Cardiac muscle cell (in vitro differentiated cells and primary cell): ENCODE measurements at regions not wholly inside any gene's neighbourhood (a gene's known extent, or its start where the extent isn't known, plus 50 kb on each side); places are given as distances from the start of the nearest gene placed in this dataset.

Source experiments
- DNase-seq, 2 donors: peaks; one replicate each; pipeline versions ENCODE4 v3.0.0 to v3.0.0-alpha.2; 2010 to 2017; ENCODE audit warnings: low read depth in 1 of 2, low spot score in 1 of 2
- H3K27ac ChIP-seq: fragments of 200-600 bp; sonication (generic); 2 replicates; pipeline ENCODE4 v1.5.1; 2016
- H3K27me3 ChIP-seq: fragments of 200-600 bp; sonication (generic); 2 replicates; pipeline ENCODE4 v1.6.0; 2016; ENCODE audit warnings: control low read depth
- H3K36me3 ChIP-seq: fragments of 200-600 bp; sonication (generic); 2 replicates; pipeline ENCODE4 v1.5.1; 2016; ENCODE audit warnings: control low read depth
- H3K4me1 ChIP-seq: fragments of 200-600 bp; sonication (generic); 2 replicates; pipeline ENCODE4 v1.8.1; 2017; ENCODE audit warnings: low read depth, mild to moderate bottlenecking, mixed run types
- H3K4me3 ChIP-seq: fragments of 200-600 bp; sonication (generic); 2 replicates; pipeline ENCODE4 v1.5.1; 2016; ENCODE audit warnings: mild to moderate bottlenecking
- H3K9me3 ChIP-seq: fragments of 200-600 bp; sonication (generic); 2 replicates; pipeline ENCODE4 v1.5.1; 2017; ENCODE audit warnings: low read depth, mild to moderate bottlenecking, control low read depth
- TF ChIP-seq, protein P1 (sequence below): IDR thresholded peaks from 2 replicates; pipeline ENCODE4 v1.5.1; 2012; ENCODE audit warnings: low read depth, mild to moderate bottlenecking, low read length

DNA sequence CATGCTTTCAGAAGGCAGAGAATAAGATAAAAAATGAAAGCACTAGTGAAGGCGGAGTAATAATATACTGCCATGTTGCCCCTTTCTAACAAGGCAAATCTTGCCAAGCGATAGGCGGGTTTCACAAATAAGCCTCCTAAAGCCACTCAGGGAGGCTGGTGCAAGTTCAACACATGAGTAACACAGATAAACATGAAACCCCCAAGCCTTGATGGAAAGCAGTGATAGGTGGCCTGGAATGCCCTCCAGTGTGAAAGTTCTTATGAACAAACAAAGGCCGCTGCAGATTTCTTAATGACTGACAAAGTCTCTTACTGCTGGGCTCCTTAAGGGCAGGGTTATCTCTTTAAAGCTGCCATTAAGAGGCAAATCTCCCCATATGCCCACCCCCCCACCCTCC, 154.7 kb downstream of the ZDHHC21 start:
- Histone ChIP-seq H3K4me3 (no peak overlapping the region), H3K9me3 (no peaks in the 10 kb centered on the region), H3K27ac (no peak overlapping the region), H3K4me1 (peaks cover 15% of the 10 kb centered on the region), H3K36me3 (no peaks in the 10 kb centered on the region), H3K27me3 (no peaks in the 10 kb centered on the region)
- DNase-seq = no peak
- TF ChIP-seq, protein P1, sequence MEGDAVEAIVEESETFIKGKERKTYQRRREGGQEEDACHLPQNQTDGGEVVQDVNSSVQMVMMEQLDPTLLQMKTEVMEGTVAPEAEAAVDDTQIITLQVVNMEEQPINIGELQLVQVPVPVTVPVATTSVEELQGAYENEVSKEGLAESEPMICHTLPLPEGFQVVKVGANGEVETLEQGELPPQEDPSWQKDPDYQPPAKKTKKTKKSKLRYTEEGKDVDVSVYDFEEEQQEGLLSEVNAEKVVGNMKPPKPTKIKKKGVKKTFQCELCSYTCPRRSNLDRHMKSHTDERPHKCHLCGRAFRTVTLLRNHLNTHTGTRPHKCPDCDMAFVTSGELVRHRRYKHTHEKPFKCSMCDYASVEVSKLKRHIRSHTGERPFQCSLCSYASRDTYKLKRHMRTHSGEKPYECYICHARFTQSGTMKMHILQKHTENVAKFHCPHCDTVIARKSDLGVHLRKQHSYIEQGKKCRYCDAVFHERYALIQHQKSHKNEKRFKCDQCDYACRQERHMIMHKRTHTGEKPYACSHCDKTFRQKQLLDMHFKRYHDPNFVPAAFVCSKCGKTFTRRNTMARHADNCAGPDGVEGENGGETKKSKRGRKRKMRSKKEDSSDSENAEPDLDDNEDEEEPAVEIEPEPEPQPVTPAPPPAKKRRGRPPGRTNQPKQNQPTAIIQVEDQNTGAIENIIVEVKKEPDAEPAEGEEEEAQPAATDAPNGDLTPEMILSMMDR = no peak

DNA sequence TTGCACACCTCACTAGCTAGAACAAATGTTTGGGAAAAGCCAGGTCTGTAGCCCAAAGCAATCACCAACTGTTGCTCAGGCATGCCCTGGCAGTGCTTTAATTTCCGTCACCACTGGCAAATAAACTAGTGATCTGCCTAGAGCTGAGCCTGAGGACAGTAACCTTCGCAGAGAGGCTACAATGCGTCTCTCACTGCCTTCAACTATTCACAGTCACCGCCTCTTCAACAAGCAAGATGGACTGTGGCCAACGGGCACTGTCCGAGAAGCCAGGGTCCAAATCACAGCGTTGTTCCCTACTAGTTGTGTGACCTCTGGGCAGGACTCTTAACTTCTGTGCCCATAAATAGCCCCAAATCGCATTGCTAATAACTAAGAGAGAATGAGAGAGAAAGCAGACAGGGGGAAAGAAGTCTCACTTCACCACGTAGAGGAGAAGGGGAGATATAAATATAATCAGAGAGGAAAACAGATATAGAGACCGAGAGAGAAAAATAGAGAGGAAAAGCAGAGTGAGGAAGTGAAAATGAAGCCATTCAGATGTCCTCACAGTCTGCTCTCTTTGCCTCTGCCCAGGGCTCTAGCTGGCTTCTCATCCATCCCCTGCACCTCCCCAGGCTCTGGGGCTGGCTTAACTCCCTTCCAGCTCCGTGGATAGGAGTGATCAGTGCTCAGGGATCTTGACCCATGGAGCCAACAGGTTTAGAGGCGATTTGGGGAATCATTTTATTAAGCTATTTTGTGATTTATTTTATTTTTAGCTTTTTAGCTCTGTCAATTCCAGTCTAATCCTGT, 157.9 kb downstream of the ZDHHC21 start:
- TF ChIP-seq, protein P1 = no peak

DNA sequence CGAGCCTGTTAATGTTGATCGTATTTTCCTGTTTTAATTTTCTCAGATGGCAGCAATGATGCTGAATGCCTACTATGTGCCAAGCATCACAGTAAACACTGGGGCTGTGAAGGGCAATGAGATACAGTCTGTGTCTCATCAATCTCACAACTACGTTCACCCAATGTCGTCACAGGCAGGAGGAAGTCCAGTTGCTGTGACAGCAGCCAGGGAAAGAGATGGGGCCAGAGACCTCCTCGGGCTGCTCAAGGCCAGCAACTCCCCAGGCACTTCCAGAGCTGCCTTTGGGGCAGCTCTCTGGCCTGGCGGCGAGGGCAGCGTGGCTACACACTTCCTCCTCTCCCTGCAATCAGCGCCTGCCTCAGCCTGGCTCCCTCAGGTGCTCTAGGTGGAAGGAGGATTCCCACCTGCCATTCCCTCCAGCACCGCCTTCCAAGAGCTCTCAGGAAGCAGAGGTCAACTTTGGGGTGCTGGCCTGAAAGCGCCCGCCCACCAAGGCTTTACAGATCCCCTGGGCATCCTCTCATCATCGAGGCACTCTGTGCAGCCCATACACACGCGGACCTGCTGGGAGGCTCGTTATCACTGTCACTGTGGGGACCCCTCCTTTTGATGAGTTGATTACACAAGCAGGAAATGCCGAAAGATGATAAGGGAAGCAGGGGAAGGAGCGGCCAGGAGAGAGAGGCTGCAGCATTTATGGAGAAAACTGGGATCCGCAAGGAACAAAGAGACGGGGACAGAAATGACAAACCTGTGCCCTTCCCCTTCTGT, 159.2 kb downstream of the ZDHHC21 start:
- no peak overlapping the region for H3K4me3 ChIP-seq
- no peaks in the 10 kb centered on the region for H3K9me3 ChIP-seq
- TF ChIP-seq, protein P1 = no peak
- peaks cover 23% of the 10 kb centered on the region for H3K4me1 ChIP-seq
- no peaks in the 10 kb centered on the region for H3K27me3 ChIP-seq
- DNase-seq = no peak
- H3K27ac ChIP-seq = no peak overlapping the region
- H3K36me3 ChIP-seq = no peaks in the 10 kb centered on the region

More for the DNA sequence above, 157.9 kb downstream of the ZDHHC21 start:
- no peak for DNase-seq
- H3K4me3 ChIP-seq = no peak overlapping the region
- no peaks in the 10 kb centered on the region for H3K27me3 ChIP-seq
- H3K9me3 ChIP-seq = no peaks in the 10 kb centered on the region
- peaks cover 22% of the 10 kb centered on the region for H3K4me1 ChIP-seq
- no peaks in the 10 kb centered on the region for H3K36me3 ChIP-seq
- H3K27ac ChIP-seq = no peak overlapping the region

DNA sequence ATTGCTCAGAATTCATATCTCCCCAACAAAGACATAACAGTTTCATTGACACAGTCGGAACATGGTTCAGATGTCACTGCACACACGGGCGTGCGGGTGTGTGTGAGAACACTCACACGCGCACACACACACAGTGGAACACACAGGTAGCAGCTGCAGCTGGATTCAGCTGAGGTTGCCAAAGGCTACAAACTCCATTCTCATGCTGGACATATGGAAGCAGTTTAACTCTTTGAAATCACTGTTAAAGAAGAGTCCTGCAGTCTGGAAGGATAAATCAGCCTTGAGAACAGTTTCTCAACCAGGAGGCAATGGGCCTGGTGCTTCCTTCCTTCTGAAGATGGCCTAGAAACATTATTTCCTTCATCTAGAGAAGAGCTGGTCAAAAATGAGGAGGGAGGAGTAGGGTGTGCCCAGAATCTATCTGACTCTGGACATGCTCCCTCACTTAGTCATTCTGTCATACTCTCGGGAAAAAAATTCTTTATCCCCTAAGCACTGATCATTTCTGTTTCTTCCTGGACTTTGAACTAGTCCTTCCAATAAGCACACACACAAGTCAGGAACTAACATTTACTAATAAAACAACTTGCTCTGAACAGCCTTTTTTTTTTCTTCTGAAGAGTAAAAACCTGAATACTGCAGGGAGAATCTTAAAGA, 160.6 kb downstream of the ZDHHC21 start:
- no peak overlapping the region for H3K4me3 ChIP-seq
- peaks cover 26% of the 10 kb centered on the region for H3K4me1 ChIP-seq
- DNase-seq = no peak
- H3K27ac ChIP-seq = no peak overlapping the region
- no peaks in the 10 kb centered on the region for H3K36me3 ChIP-seq
- TF ChIP-seq, protein P1 = no peak
- no peaks in the 10 kb centered on the region for H3K9me3 ChIP-seq
- no peaks in the 10 kb centered on the region for H3K27me3 ChIP-seq

DNA sequence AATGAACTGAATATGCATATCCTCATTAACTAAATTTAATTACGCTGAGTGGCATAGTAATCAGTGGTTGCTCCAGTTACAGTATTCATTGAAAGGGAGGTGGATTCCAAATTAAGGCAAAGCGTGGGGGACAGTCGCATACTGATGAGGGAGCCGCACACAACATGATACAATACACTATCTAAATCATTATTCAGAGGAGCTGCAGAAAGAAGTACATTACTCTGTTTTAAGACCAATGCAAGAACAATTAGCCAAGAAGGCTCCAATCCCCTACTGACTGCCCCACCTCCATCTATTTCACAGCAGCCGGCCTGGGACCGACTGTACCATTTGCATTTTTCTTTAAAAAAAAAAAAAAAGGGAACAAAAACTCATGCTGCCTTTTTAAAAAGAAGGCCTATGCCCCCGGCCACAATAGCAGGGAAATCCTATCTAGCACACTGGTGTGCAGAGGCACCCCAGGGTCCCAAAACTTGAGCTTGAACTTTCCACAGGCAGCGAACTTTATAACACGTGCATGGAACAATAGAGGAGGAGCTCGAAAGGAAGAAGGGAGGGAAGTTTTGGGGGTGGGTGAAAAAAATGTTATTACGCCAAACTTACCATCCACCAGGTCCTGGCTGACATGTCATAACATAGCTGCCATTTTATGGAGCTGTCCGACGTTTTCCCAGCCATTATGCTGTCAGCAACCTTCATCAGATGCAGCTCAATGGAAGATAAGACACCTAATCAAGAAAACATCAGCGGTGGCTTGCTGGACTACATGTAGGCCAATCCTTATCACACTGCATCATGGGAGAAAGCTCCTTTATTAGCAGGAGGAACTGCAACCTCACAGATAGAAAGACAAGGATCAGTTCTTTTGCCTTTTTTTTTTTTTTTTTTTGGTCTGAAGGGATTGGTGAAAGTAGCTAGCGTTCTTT, 161.6 kb downstream of the ZDHHC21 start:
- TF ChIP-seq, protein P1 = no peak
- Histone ChIP-seq H3K36me3 (no peaks in the 10 kb centered on the region), H3K4me3 (no peak overlapping the region), H3K27ac (no peak overlapping the region), H3K27me3 (no peaks in the 10 kb centered on the region), H3K4me1 (peaks cover 25% of the 10 kb centered on the region), H3K9me3 (no peaks in the 10 kb centered on the region)
- no peak for DNase-seq
